ENCODE measurements at regions not wholly inside any gene's neighbourhood (a gene's known extent, or its start where the extent isn't known, plus 50 kb on each side); places are given as distances from the start of the nearest gene placed in this dataset.

GRCh38 chr5:134063188-134063820 lies 51.2 kb upstream of the TCF7 start:
- DNase-seq = no peak
- TF ChIP-seq EZH2 (IDR thresholded peaks at IDR 0.05; ENCODE audit: borderline replicate concordance, low read depth, low read length, severe bottlenecking) = no peak
- TF ChIP-seq, protein P1, sequence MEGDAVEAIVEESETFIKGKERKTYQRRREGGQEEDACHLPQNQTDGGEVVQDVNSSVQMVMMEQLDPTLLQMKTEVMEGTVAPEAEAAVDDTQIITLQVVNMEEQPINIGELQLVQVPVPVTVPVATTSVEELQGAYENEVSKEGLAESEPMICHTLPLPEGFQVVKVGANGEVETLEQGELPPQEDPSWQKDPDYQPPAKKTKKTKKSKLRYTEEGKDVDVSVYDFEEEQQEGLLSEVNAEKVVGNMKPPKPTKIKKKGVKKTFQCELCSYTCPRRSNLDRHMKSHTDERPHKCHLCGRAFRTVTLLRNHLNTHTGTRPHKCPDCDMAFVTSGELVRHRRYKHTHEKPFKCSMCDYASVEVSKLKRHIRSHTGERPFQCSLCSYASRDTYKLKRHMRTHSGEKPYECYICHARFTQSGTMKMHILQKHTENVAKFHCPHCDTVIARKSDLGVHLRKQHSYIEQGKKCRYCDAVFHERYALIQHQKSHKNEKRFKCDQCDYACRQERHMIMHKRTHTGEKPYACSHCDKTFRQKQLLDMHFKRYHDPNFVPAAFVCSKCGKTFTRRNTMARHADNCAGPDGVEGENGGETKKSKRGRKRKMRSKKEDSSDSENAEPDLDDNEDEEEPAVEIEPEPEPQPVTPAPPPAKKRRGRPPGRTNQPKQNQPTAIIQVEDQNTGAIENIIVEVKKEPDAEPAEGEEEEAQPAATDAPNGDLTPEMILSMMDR (IDR thresholded peaks at IDR 0.05; ENCODE audit: borderline replicate concordance, extremely low read depth, low read length, poor library complexity, severe bottlenecking) = no peak
- no peaks in the 10 kb centered on the region for H3K79me2 ChIP-seq (ENCODE audit: insufficient read depth, low read length)
- no peak overlapping the region for H3K4me3 ChIP-seq (ENCODE audit: low read depth in 1 of 2, low read length in 2 of 2)
- H3K27me3 ChIP-seq (ENCODE audit: insufficient read depth, low read length, poor library complexity) = no peaks in the 10 kb centered on the region
- H3K9me3 ChIP-seq (ENCODE audit: insufficient read depth, low read length, severe bottlenecking) = no peaks in the 10 kb centered on the region
- H3K4me2 ChIP-seq (ENCODE audit: insufficient read depth, low read length) = no peak overlapping the region
- H3K36me3 ChIP-seq (ENCODE audit: insufficient read depth, low read length) = no peaks in the 10 kb centered on the region
- no peaks in the 10 kb centered on the region for H3K4me1 ChIP-seq (ENCODE audit: insufficient read depth, low read length)
- ATAC-seq (ENCODE audit: insufficient read depth, low read depth) = no peak
- H4K20me1 ChIP-seq (ENCODE audit: insufficient read depth, low read length) = 0 out of 2 replicates have a peak, but pooled peaks cover 3% of the 10 kb centered on the region
- no peak overlapping the region for H3K9ac ChIP-seq (ENCODE audit: low read depth, low read length)
- no peak overlapping the region for H3K27ac ChIP-seq (ENCODE audit: low read length)
- no peak overlapping the region for H2AFZ ChIP-seq (ENCODE audit: low read depth, low read length)

DNA sequence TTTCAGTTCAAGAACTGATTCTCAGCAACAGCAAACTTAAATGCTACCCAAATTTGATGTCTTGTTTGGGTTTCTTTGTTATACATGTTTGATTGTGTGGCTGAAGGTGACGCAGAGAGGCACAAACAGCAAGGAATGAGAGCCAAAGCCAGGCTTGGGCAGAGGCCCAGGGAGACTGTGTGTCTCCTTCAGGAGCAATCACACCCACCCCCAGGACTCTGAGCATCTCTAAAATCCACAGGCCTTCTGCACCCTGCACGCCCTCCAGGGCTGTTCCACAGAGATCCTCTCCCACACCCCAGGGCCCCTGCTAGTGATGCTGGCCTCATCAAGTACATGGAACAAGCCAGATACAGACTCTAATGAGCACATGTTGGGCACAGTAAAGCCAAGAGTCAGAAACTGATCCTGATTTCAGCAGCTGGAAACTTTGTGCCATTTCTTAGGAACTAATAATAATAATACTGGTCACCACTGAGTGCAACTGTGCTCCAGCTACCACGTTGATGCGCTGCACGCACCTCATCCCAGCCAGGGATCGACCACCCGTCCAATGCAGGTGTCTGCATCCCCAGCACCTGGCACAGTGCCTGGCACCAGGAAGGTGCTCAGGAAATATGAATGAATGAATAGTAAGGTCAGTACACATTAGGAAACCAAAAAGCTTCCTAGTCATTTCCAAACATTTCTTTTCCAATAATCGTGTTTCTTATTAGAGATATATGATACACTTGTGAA lies 54.6 kb upstream of the TCF7 start:
- no peak overlapping the region for H3K9ac ChIP-seq (ENCODE audit: low read depth, low read length)
- H3K4me2 ChIP-seq (ENCODE audit: insufficient read depth, low read length) = no peak overlapping the region
- no peak overlapping the region for H2AFZ ChIP-seq (ENCODE audit: low read depth, low read length)
- DNase-seq (no peak), ATAC-seq (ENCODE audit: insufficient read depth, low read depth) (no peak)
- no peaks in the 10 kb centered on the region for H3K9me3 ChIP-seq (ENCODE audit: insufficient read depth, low read length, severe bottlenecking)
- no peaks in the 10 kb centered on the region for H3K27me3 ChIP-seq (ENCODE audit: insufficient read depth, low read length, poor library complexity)
- H4K20me1 ChIP-seq (ENCODE audit: insufficient read depth, low read length) = 0 out of 2 replicates have a peak, but pooled peaks cover 3% of the 10 kb centered on the region
- no peak overlapping the region for H3K4me3 ChIP-seq (ENCODE audit: low read depth in 1 of 2, low read length in 2 of 2)
- no peak overlapping the region for H3K27ac ChIP-seq (ENCODE audit: low read length)
- H3K36me3 ChIP-seq (ENCODE audit: insufficient read depth, low read length) = no peaks in the 10 kb centered on the region
- peaks cover 4% of the 10 kb centered on the region for H3K4me1 ChIP-seq (ENCODE audit: insufficient read depth, low read length)
- H3K79me2 ChIP-seq (ENCODE audit: insufficient read depth, low read length) = no peaks in the 10 kb centered on the region
- TF ChIP-seq, protein P1 (IDR thresholded peaks at IDR 0.05; ENCODE audit: borderline replicate concordance, extremely low read depth, low read length, poor library complexity, severe bottlenecking) = no peak
- TF ChIP-seq EZH2 (IDR thresholded peaks at IDR 0.05; ENCODE audit: borderline replicate concordance, low read depth, low read length, severe bottlenecking) = no peak

DNA sequence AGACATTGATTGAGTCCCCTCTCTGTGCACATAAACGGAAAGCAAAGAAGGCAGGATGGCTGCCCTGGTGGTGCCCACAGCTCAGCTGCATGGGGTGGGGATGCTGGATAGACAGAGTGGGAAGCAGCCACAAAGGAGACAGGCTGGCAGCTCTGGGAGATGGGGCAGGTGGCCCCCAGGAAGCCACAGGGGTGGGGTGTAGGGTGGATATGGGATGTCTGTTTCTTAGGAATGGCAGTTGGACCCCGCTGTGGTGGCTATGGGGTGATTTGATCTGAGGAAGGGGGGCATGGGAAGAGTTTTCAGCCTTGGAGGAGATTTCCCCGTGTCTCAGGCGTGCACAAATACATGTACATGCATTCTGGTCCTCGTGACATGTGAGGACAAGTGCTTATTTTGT lies 50.2 kb upstream of the VDAC1 start:
- Histone ChIP-seq H4K20me1 (ENCODE audit: insufficient read depth, low read length) (0 out of 2 replicates have a peak, but pooled peaks cover 3% of the 10 kb centered on the region), H3K4me3 (ENCODE audit: low read depth in 1 of 2, low read length in 2 of 2) (no peak overlapping the region), H3K4me2 (ENCODE audit: insufficient read depth, low read length) (no peak overlapping the region), H3K79me2 (ENCODE audit: insufficient read depth, low read length) (no peaks in the 10 kb centered on the region), H3K4me1 (ENCODE audit: insufficient read depth, low read length) (peaks cover 21% of the 10 kb centered on the region), H3K9ac (ENCODE audit: low read depth, low read length) (no peak overlapping the region), H3K9me3 (ENCODE audit: insufficient read depth, low read length, severe bottlenecking) (no peaks in the 10 kb centered on the region), H3K36me3 (ENCODE audit: insufficient read depth, low read length) (no peaks in the 10 kb centered on the region), H3K27me3 (ENCODE audit: insufficient read depth, low read length, poor library complexity) (no peaks in the 10 kb centered on the region), H2AFZ (ENCODE audit: low read depth, low read length) (no peak overlapping the region), H3K27ac (ENCODE audit: low read length) (no peak overlapping the region)
- TF ChIP-seq EZH2 (IDR thresholded peaks at IDR 0.05; ENCODE audit: borderline replicate concordance, low read depth, low read length, severe bottlenecking) = no peak
- TF ChIP-seq, protein P1 (IDR thresholded peaks at IDR 0.05; ENCODE audit: borderline replicate concordance, extremely low read depth, low read length, poor library complexity, severe bottlenecking) = no peak
- peak; percentile 22 for DNase-seq
- ATAC-seq (ENCODE audit: insufficient read depth, low read depth) = no peak

All from DND-41 (cell line).